HUDEP-2 (cell line): ENCODE measurements at regions not wholly inside any gene's neighbourhood (a gene's known extent, or its start where the extent isn't known, plus 50 kb on each side); places are given as distances from the start of the nearest gene placed in this dataset.
"Not testable (repeated sequence)": the region's sequence is repeated elsewhere in the genome, so short reads cannot be mapped to it uniquely, and the experiment has no call there.

ENCODE experiments used
- DNase-seq, 76 experiments: peaks; one replicate each; lab custom pipeline; 2025; ENCODE audit not compliant: unreplicated experiment in 76 of 76; lab: John Stamatoyannopoulos, UW

- DNase-seq, result peak in 47 of 76 experiments; percentile 2 to 89 (median 40)
Measured at GRCh38 chr19:28466107-28467045, 746.6 kb downstream of the UQCRFS1 start.

- no peak for DNase-seq
Measured at GRCh38 chr19:28465371-28466086, 747.4 kb downstream of the UQCRFS1 start.

GRCh38 chr19:28463493-28464053 is 749.4 kb downstream of the UQCRFS1 start:
- DNase-seq, result no peak

GRCh38 chr19:28457620-28458019 is 755.3 kb downstream of the UQCRFS1 start:
- no peak for DNase-seq

- no peak for DNase-seq
Measured at GRCh38 chr19:28456708-28457320, 756.1 kb downstream of the UQCRFS1 start.

GRCh38 chr19:28456252-28456651 is 756.7 kb downstream of the UQCRFS1 start:
- DNase-seq, result no peak

GRCh38 chr19:28454083-28454482 is 758.9 kb downstream of the UQCRFS1 start:
- DNase-seq, result no peak

GRCh38 chr19:28453420-28453819 is 759.5 kb downstream of the UQCRFS1 start:
- DNase-seq, result no peak

GRCh38 chr19:28449803-28450202 is 763.1 kb downstream of the UQCRFS1 start:
- DNase-seq, result no peak

GRCh38 chr19:28446511-28446910 is 766.4 kb downstream of the UQCRFS1 start:
- DNase-seq, result no peak

GRCh38 chr19:28445826-28446225 is 767.1 kb downstream of the UQCRFS1 start:
- DNase-seq, result no peak

GRCh38 chr19:28444362-28444761 is 768.6 kb downstream of the UQCRFS1 start:
- DNase-seq, result no peak

- DNase-seq, result no peak
Measured at GRCh38 chr19:28443361-28443760, 769.6 kb downstream of the UQCRFS1 start.

- no peak for DNase-seq
Measured at GRCh38 chr19:28437390-28438346, 775.3 kb downstream of the UQCRFS1 start.

GRCh38 chr19:28436320-28436719 is 776.6 kb downstream of the UQCRFS1 start:
- no peak for DNase-seq

- no peak for DNase-seq
Measured at GRCh38 chr19:28435551-28436271, 777.2 kb downstream of the UQCRFS1 start.

GRCh38 chr19:28434794-28435193 is 778.2 kb downstream of the UQCRFS1 start:
- not testable (repeated sequence) for DNase-seq

GRCh38 chr19:28434365-28434764 is 778.6 kb downstream of the UQCRFS1 start:
- DNase-seq, result not testable (repeated sequence)

- not testable (repeated sequence) for DNase-seq
Measured at GRCh38 chr19:28433166-28433565, 779.8 kb downstream of the UQCRFS1 start.
